ENCODE measurements at regions not wholly inside any gene's neighbourhood (a gene's known extent, or its start where the extent isn't known, plus 50 kb on each side); places are given as distances from the start of the nearest gene placed in this dataset.

- H3K27me3 Mint-ChIP-seq, result peaks cover 48% of the 10 kb centered on the region
- no peaks in the 10 kb centered on the region for H3K4me1 Mint-ChIP-seq (ENCODE audit: unreplicated experiment)
- TF ChIP-seq, protein P1, sequence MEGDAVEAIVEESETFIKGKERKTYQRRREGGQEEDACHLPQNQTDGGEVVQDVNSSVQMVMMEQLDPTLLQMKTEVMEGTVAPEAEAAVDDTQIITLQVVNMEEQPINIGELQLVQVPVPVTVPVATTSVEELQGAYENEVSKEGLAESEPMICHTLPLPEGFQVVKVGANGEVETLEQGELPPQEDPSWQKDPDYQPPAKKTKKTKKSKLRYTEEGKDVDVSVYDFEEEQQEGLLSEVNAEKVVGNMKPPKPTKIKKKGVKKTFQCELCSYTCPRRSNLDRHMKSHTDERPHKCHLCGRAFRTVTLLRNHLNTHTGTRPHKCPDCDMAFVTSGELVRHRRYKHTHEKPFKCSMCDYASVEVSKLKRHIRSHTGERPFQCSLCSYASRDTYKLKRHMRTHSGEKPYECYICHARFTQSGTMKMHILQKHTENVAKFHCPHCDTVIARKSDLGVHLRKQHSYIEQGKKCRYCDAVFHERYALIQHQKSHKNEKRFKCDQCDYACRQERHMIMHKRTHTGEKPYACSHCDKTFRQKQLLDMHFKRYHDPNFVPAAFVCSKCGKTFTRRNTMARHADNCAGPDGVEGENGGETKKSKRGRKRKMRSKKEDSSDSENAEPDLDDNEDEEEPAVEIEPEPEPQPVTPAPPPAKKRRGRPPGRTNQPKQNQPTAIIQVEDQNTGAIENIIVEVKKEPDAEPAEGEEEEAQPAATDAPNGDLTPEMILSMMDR (conservative IDR thresholded peaks at IDR 0.05), result no peak
- no peak overlapping the region for H3K27ac Mint-ChIP-seq
- DNase-seq (ENCODE audit: extremely low spot score, unreplicated experiment), result peak; percentile 54
- H3K4me3 Mint-ChIP-seq, result no peak overlapping the region
- H3K36me3 Mint-ChIP-seq, result no peaks in the 10 kb centered on the region
- H3K9me3 Mint-ChIP-seq, result no peaks in the 10 kb centered on the region
These were observed 69.1 kb downstream of the SOX1 start for GRCh38 chr13:112136095-112136494.

DNA sequence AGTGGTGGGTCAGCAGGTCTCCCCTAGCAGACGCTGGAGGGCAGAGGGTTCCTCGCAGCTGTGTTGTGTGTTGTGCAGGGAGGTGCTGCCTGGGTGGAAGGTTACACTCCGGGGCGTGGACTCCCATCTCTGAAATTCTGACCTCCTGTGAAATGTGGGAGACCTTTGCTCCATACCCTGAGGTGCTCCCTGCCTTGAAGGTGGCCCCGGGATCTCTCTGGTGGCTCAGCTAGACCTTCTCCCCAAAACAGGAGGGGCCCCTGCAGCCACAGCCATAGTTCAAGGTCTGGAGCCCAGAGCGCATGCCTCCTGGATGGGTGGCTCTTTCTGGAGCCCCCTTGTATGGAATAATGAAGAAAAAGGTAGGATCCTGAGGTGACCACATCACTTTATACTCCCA, 70.2 kb downstream of the SOX1 start:
- TF ChIP-seq, protein P1 (conservative IDR thresholded peaks at IDR 0.05), result no peak
- H3K27ac Mint-ChIP-seq, result no peak overlapping the region
- no peaks in the 10 kb centered on the region for H3K36me3 Mint-ChIP-seq
- DNase-seq (ENCODE audit: extremely low spot score, unreplicated experiment), result peak; percentile 60
- no peaks in the 10 kb centered on the region for H3K9me3 Mint-ChIP-seq
- H3K27me3 Mint-ChIP-seq, result peaks cover 45% of the 10 kb centered on the region
- H3K4me3 Mint-ChIP-seq, result no peak overlapping the region
- H3K4me1 Mint-ChIP-seq (ENCODE audit: unreplicated experiment), result no peaks in the 10 kb centered on the region

DNA sequence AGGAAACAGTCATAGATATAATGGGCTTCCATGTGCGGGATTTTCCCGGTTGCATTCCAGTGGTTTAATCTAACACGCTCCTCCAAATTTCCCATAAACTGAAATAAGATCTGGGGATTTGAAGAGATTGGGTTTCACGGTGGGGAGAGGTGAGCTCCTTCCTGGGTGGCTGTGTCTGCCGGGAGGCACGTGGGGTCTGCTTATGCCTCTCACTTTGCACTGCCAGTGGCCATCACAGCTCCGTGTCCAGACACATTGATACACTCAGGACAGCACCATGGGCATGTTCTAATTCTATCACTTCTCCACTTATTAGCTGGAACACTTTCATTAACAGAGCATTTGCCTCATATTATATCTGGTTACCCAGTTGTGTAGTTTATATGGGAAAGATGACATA, 73.4 kb downstream of the SOX1 start:
- peak; percentile 20 for DNase-seq (ENCODE audit: extremely low spot score, unreplicated experiment)
- H3K36me3 Mint-ChIP-seq, result no peaks in the 10 kb centered on the region
- H3K4me1 Mint-ChIP-seq (ENCODE audit: unreplicated experiment), result no peaks in the 10 kb centered on the region
- TF ChIP-seq, protein P1 (conservative IDR thresholded peaks at IDR 0.05), result no peak
- H3K27ac Mint-ChIP-seq, result no peak overlapping the region
- no peak overlapping the region for H3K4me3 Mint-ChIP-seq
- no peaks in the 10 kb centered on the region for H3K9me3 Mint-ChIP-seq
- H3K27me3 Mint-ChIP-seq, result peaks cover 34% of the 10 kb centered on the region

- Mint-ChIP-seq H3K4me1 (ENCODE audit: unreplicated experiment) (no peaks in the 10 kb centered on the region), H3K4me3 (no peak overlapping the region), H3K27ac (no peak overlapping the region), H3K36me3 (no peaks in the 10 kb centered on the region), H3K9me3 (no peaks in the 10 kb centered on the region), H3K27me3 (peaks cover 29% of the 10 kb centered on the region)
- DNase-seq (ENCODE audit: extremely low spot score, unreplicated experiment), result peak; percentile 61
- TF ChIP-seq, protein P1 (conservative IDR thresholded peaks at IDR 0.05), result no peak
These were observed 74.9 kb downstream of the SOX1 start for GRCh38 chr13:112141643-112142400.

GRCh38 chr13:112142401-112142930, 75.5 kb downstream of the SOX1 start:
- no peak overlapping the region for H3K4me3 Mint-ChIP-seq
- TF ChIP-seq, protein P1 (conservative IDR thresholded peaks at IDR 0.05), result no peak
- no peaks in the 10 kb centered on the region for H3K9me3 Mint-ChIP-seq
- no peaks in the 10 kb centered on the region for H3K4me1 Mint-ChIP-seq (ENCODE audit: unreplicated experiment)
- no peak overlapping the region for H3K27ac Mint-ChIP-seq
- peaks cover 24% of the 10 kb centered on the region for H3K27me3 Mint-ChIP-seq
- H3K36me3 Mint-ChIP-seq, result no peaks in the 10 kb centered on the region
- peak; percentile 59 for DNase-seq (ENCODE audit: extremely low spot score, unreplicated experiment)

Measured in type B pancreatic cell (in vitro differentiated cells).